Peyer's patch (tissue), 4 donors: ENCODE measurements at regions not wholly inside any gene's neighbourhood (a gene's known extent, or its start where the extent isn't known, plus 50 kb on each side); places are given as distances from the start of the nearest gene placed in this dataset.
"Not testable (repeated sequence)": the region's sequence is repeated elsewhere in the genome, so short reads cannot be mapped to it uniquely, and the experiment has no call there.

Experiments used
- DNase-seq, 3 donors: peaks; one replicate each; pipeline ENCODE4 v3.0.0-alpha.2; 2017 to 2019
- H3K27ac ChIP-seq, 4 donors: fragments of 200-600 bp; sonication (generic); one replicate each; pipeline ENCODE4 v1.5.1; 2016 to 2019
- H3K27me3 ChIP-seq, 2 donors: fragments of 200-600 bp; sonication (generic); one replicate each; pipeline ENCODE4 v1.5.1; 2019
- H3K36me3 ChIP-seq, 3 donors: fragments of 200-600 bp; sonication (generic); one replicate each; pipeline ENCODE4 v1.5.1; 2016 to 2019
- H3K4me1 ChIP-seq, 4 donors: fragments of 200-600 bp; sonication (generic); one replicate each; pipeline ENCODE4 v1.5.1; 2016 to 2019
- H3K4me3 ChIP-seq, 4 donors: fragments of 200-600 bp; sonication (generic); 1 replicate in 3 of 4; 2 replicates in 1 of 4; pipeline ENCODE4 v1.5.1; 2016 to 2019; ENCODE audit warnings: mild to moderate bottlenecking in 1 of 4
- H3K9me3 ChIP-seq, 4 donors: fragments of 200-600 bp; sonication (generic); one replicate each; pipeline ENCODE4 v1.5.1; 2016 to 2019; ENCODE audit warnings: mild to moderate bottlenecking in 1 of 4
- POLR2A ChIP-seq, 2 donors: fragments of 450-650 bp; IDR thresholded peaks; one replicate each; pipeline ENCODE4 v1.5.1; 2017; ENCODE audit warnings: antibody characterized with exemption in 2 of 2, mild to moderate bottlenecking in 2 of 2, moderate library complexity in 2 of 2
- TF ChIP-seq, protein P1 (sequence below), 6 experiments: fragments of 450-650 bp in 4 of 6; fragments of 200-600 bp in 2 of 6; sonication (generic) in 1 of 6; IDR thresholded peaks; one replicate each; pipeline ENCODE4 v1.5.1; 2017 to 2019; ENCODE audit warnings: antibody characterized with exemption in 6 of 6, mild to moderate bottlenecking in 3 of 6, moderate library complexity in 1 of 6

DNA sequence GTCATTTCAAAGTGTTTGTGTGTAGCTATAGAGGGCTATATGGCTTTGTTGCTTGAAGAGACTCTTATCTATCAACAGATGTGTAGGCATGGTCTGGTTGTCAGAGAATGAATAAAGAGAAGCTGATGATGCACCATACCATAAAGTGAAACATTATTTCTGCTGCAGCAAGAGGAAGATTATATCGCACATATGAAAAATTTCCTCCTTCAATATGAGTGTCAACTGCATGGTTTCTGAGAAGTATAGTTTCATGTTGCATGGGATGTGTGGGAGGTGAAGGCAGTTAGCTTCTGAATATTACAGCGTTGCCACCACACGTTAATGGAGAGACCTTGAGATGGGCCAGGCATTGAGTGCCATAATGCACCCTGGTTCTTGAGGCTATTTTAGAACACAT is 217.9 kb downstream of the SATB1 start:
- no peaks in the 10 kb centered on the region for H3K36me3 ChIP-seq
- TF ChIP-seq POLR2A (IDR thresholded peaks at IDR 0.05): no peak
- TF ChIP-seq, protein P1, sequence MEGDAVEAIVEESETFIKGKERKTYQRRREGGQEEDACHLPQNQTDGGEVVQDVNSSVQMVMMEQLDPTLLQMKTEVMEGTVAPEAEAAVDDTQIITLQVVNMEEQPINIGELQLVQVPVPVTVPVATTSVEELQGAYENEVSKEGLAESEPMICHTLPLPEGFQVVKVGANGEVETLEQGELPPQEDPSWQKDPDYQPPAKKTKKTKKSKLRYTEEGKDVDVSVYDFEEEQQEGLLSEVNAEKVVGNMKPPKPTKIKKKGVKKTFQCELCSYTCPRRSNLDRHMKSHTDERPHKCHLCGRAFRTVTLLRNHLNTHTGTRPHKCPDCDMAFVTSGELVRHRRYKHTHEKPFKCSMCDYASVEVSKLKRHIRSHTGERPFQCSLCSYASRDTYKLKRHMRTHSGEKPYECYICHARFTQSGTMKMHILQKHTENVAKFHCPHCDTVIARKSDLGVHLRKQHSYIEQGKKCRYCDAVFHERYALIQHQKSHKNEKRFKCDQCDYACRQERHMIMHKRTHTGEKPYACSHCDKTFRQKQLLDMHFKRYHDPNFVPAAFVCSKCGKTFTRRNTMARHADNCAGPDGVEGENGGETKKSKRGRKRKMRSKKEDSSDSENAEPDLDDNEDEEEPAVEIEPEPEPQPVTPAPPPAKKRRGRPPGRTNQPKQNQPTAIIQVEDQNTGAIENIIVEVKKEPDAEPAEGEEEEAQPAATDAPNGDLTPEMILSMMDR (IDR thresholded peaks at IDR 0.05): no peak

DNA sequence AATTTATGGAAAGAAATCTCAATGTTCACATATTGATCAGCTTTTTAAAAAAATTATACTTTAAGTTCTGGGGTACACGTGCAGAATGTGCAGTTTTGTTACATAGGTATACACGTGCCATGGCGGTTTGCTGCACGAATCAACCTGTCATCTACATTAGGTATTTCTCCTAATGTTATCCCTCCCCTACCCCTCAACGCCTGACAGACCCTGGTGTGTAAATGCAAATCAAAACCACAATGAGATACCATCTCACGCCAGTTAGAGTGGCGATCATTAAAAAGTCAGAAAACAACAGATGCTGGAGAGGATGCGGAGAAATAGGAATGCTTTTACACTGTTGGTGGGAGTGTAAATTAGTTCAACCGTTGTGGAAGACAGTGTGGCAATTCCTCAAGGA is 219.4 kb downstream of the SATB1 start:
- not testable (repeated sequence) for H3K4me1 ChIP-seq, H3K36me3 ChIP-seq, H3K9me3 ChIP-seq, DNase-seq, H3K27me3 ChIP-seq, H3K4me3 ChIP-seq, H3K27ac ChIP-seq

More for the DNA sequence above, 217.9 kb downstream of the SATB1 start:
- H3K27me3 ChIP-seq: no peaks in the 10 kb centered on the region
- no peak for DNase-seq
- H3K9me3 ChIP-seq: no peaks in the 10 kb centered on the region
- no peaks in the 10 kb centered on the region for H3K4me1 ChIP-seq
- H3K27ac ChIP-seq: no peak overlapping the region
- H3K4me3 ChIP-seq: no peak overlapping the region

DNA sequence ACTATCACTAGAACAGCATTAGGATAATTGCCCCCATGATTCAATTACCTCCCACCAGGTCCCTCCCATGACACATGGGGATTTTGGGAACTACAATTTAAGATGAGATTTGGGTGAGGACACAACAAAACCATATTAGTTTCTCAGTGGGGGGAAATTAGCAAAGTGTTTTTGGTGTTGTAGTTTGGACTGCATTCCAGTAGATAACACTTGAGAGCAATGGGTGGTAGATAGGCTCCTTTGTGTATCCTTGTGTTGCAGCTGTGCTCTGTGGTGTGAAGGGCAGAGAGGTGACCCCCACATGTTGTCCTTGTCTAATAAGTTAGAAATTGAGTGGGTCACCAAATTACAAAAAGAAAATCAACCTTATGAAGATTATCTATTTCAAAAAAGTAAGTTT is 223.8 kb downstream of the SATB1 start:
- TF ChIP-seq, protein P1 (IDR thresholded peaks at IDR 0.05): no peak
- TF ChIP-seq POLR2A (IDR thresholded peaks at IDR 0.05): no peak
- no peaks in the 10 kb centered on the region for H3K27me3 ChIP-seq
- no peak for DNase-seq
- no peaks in the 10 kb centered on the region for H3K36me3 ChIP-seq
- H3K9me3 ChIP-seq: no peaks in the 10 kb centered on the region
- H3K27ac ChIP-seq: no peak overlapping the region
- no peak overlapping the region for H3K4me3 ChIP-seq
- H3K4me1 ChIP-seq: no peaks in the 10 kb centered on the region

DNA sequence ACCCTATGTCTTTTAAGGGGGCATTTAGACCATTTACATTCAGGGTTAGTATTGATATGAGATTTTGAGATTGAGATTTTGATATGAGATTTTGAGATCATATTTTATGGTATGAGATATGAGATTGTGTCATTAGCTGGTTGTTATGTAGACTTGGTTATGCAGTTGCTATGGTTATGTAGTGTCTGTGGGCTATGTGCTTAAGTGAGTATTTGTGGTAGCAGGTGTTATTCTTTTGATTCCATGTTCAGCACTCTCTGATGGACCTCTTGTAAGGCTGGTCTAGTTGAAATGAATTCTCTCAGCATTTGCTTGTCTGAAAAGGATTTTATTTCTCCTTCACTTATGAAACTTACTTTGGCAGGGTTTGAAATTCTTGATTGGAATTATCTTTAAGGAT is 225.4 kb downstream of the SATB1 start:
- Histone ChIP-seq H3K27me3 (no peaks in the 10 kb centered on the region), H3K4me3 (no peak overlapping the region), H3K9me3 (no peaks in the 10 kb centered on the region), H3K36me3 (no peaks in the 10 kb centered on the region), H3K4me1 (no peaks in the 10 kb centered on the region), H3K27ac (no peak overlapping the region)
- no peak for TF ChIP-seq POLR2A (IDR thresholded peaks at IDR 0.05)
- TF ChIP-seq, protein P1 (IDR thresholded peaks at IDR 0.05): no peak
- DNase-seq: no peak

DNA sequence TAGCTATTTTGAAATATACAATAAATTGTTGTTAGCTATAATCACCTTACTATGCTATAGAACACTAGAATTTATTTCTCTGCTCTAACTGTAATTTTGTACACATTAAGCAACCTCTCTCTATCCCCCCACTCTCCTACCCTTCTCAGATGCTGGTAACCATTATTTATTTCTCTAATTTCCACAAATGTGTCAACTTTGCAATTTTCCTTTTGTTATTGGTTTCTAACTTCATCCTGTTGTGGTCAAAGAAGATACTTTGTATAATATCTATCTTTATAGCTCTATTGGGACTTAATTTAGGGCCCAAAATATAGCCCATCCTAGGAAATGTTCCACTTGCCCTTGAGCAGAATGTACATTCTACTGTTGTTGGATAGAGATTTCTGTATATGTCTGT is 229.3 kb downstream of the SATB1 start:
- Histone ChIP-seq H3K9me3 (no peaks in the 10 kb centered on the region), H3K27me3 (no peaks in the 10 kb centered on the region), H3K4me1 (no peaks in the 10 kb centered on the region), H3K27ac (no peak overlapping the region), H3K36me3 (no peaks in the 10 kb centered on the region), H3K4me3 (no peak overlapping the region)
- no peak for TF ChIP-seq POLR2A (IDR thresholded peaks at IDR 0.05)
- TF ChIP-seq, protein P1 (IDR thresholded peaks at IDR 0.05): no peak
- DNase-seq: no peak

DNA sequence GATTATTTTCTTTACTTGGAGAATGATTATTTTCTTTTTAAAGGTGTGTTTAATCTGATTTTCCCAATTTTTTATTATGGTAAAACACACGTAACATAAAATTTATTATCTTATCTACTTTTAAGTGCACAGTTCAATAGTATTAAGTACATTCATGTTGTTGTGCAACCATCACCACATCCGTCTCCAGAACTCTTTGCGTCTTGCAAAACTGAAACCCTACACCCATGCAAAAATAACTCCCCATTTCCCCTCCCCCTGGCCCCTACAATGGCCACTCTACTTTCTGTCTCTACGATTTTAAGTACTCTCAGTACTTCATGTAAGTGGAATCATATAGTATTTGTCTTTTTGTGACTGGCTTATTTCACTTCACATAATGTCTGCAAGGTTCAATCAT is 230.7 kb downstream of the SATB1 start:
- Histone ChIP-seq H3K36me3 (no peaks in the 10 kb centered on the region), H3K4me3 (no peak overlapping the region), H3K4me1 (no peaks in the 10 kb centered on the region), H3K27me3 (no peaks in the 10 kb centered on the region), H3K27ac (no peak overlapping the region), H3K9me3 (no peaks in the 10 kb centered on the region)
- no peak for DNase-seq
- TF ChIP-seq, protein P1 (IDR thresholded peaks at IDR 0.05): no peak
- TF ChIP-seq POLR2A (IDR thresholded peaks at IDR 0.05): no peak
